ENCODE measurements at regions not wholly inside any gene's neighbourhood (a gene's known extent, or its start where the extent isn't known, plus 50 kb on each side); places are given as distances from the start of the nearest gene placed in this dataset.

DNA sequence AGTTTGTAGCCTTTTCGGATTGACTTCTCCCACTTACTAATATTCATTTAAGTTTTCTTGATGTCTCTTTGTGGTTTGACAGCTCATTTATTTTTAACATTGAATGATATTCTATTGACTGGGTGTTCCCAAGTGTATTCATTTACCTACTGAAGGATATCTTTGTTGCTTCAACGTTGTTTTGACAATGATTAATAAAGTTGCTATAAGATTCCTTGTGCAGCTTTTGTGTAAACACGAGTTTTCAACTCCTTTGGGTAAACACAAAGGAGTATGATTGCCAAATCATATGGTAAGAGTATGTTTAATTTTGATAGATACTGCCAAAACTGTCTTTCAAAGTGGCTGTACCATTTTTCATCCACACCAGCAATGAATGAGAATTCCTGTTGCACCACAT is 1200.9 kb downstream of the DSC3 start:
- TF ChIP-seq CTCF (conservative IDR thresholded peaks at IDR 0.05 in 1 of 2, IDR thresholded peaks at IDR 0.05 in 1 of 2; ENCODE audit: low read depth in 1 of 2, low read length in 2 of 2): no peak
- no peak for TF ChIP-seq EZH2 (IDR thresholded peaks at IDR 0.05; ENCODE audit: low read length, missing control alignments)

All from fibroblast of lung (primary cell).